DMS53 treated with DMSO at 0.1 percent for 48 hours (cell line): ENCODE measurements at regions not wholly inside any gene's neighbourhood (a gene's known extent, or its start where the extent isn't known, plus 50 kb on each side); places are given as distances from the start of the nearest gene placed in this dataset.
"Not testable (repeated sequence)": the region's sequence is repeated elsewhere in the genome, so short reads cannot be mapped to it uniquely, and the experiment has no call there.

Experiments
- DNase-seq: peaks from one replicate; lab custom pipeline; 2025; ENCODE audit not compliant: unreplicated experiment; lab: John Stamatoyannopoulos, UW

GRCh38 chr13:103497404-103497803 is 431.2 kb upstream of the SLC10A2 start:
- no peak for DNase-seq

GRCh38 chr13:103487841-103488240 is 421.6 kb upstream of the SLC10A2 start:
- DNase-seq = no peak

- no peak for DNase-seq
Observed at GRCh38 chr13:103473081-103473480, 406.9 kb upstream of the SLC10A2 start.

GRCh38 chr13:103471896-103472295 is 405.7 kb upstream of the SLC10A2 start:
- no peak for DNase-seq

GRCh38 chr13:103469771-103470170 is 403.6 kb upstream of the SLC10A2 start:
- DNase-seq = no peak

- no peak for DNase-seq
Observed at GRCh38 chr13:103466761-103467160, 400.5 kb upstream of the SLC10A2 start.

GRCh38 chr13:103460246-103460645 is 394.0 kb upstream of the SLC10A2 start:
- not testable (repeated sequence) for DNase-seq

GRCh38 chr13:103457050-103457449 is 390.8 kb upstream of the SLC10A2 start:
- not testable (repeated sequence) for DNase-seq

- DNase-seq = no peak
Observed at GRCh38 chr13:103451656-103452055, 385.4 kb upstream of the SLC10A2 start.

- DNase-seq = no peak
Observed at GRCh38 chr13:103443604-103444003, 377.4 kb upstream of the SLC10A2 start.

- DNase-seq = no peak
Observed at GRCh38 chr13:103437651-103438050, 371.4 kb upstream of the SLC10A2 start.

GRCh38 chr13:103436057-103436654 is 369.9 kb upstream of the SLC10A2 start:
- DNase-seq = no peak

GRCh38 chr13:103431856-103432255 is 365.6 kb upstream of the SLC10A2 start:
- no peak for DNase-seq

- no peak for DNase-seq
Observed at GRCh38 chr13:103430368-103430767, 364.2 kb upstream of the SLC10A2 start.

- DNase-seq = no peak
Observed at GRCh38 chr13:103410002-103410401, 343.8 kb upstream of the SLC10A2 start.

- no peak for DNase-seq
Observed at GRCh38 chr13:103406967-103407366, 340.8 kb upstream of the SLC10A2 start.

- no peak for DNase-seq
Observed at GRCh38 chr13:103405297-103405696, 339.1 kb upstream of the SLC10A2 start.

GRCh38 chr13:103403814-103404213 is 337.6 kb upstream of the SLC10A2 start:
- DNase-seq = no peak

- no peak for DNase-seq
Observed at GRCh38 chr13:103403148-103403740, 337.0 kb upstream of the SLC10A2 start.

- DNase-seq = no peak
Observed at GRCh38 chr13:103395139-103395538, 328.9 kb upstream of the SLC10A2 start.

GRCh38 chr13:103394618-103395017 is 328.4 kb upstream of the SLC10A2 start:
- DNase-seq = no peak

GRCh38 chr13:103391936-103392335 is 325.7 kb upstream of the SLC10A2 start:
- DNase-seq = no peak

GRCh38 chr13:103388839-103389238 is 322.6 kb upstream of the SLC10A2 start:
- no peak for DNase-seq
